GM18517 (cell line): ENCODE measurements at regions not wholly inside any gene's neighbourhood (a gene's known extent, or its start where the extent isn't known, plus 50 kb on each side); places are given as distances from the start of the nearest gene placed in this dataset.

Experiments
- ATAC-seq: cut with Tn5 transposase; IDR thresholded peaks from one replicate; pipeline ENCODE4 v1.9.1; 2021; ENCODE audit warnings: mild to moderate bottlenecking, moderate library complexity; ENCODE audit not compliant: unreplicated experiment

DNA sequence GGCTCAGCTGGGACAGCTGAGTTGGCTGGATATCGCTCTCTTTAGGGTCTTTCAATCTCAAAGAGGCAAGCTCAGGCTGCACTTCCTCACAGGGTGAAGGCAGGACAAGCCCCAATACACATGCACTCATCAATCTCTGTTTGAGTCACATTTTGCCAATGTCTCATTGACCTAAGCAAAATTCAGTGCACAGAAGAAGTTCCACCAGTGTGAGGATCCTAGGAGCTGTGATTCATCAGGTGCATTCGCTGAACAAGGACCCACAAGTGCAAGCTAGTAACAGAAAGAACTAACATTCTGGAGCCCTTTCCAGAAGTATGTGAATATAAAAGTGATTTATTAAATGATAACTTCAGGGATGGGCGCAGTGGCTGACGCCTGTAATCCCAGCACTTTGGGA is 477.2 kb downstream of the GPAM start:
- no peak for ATAC-seq

DNA sequence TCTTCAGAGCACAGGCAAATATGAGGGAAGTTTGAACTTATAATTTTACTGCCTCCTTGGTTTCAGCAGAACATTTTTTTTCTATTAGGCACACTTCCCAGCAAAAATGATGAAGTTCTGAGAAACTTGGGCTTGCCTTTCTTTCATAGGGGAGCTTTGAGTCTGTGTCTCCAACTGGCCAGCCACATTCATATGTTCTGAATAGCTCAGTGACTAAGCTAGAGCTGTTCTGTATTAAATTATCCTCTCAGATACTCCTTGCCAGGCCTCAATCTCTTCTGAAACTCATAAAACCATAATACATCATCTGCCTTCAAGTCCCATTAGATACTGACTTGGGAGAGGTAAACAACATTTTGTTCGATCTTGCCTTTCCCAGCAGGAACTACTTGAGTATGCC is 476.5 kb downstream of the GPAM start:
- ATAC-seq, result no peak

DNA sequence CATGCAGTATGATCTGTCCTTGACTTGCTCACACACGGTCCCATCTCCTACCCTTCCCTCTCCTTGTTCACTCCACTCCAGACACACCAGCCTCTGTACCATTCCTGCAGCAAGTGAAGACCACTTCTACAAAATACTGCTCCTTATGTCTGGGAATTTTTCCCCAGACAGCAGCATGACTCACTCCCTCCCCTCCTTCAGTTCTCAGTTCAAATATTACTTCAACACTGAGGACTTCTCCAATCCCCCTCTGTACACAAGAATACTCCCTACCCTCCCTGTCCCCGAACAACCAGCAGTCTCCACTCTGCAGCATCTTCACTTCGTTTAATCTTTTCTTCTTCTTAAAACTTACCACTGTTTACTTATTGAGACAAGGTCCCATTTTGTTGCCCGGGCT is 474.0 kb downstream of the GPAM start:
- ATAC-seq, result no peak

DNA sequence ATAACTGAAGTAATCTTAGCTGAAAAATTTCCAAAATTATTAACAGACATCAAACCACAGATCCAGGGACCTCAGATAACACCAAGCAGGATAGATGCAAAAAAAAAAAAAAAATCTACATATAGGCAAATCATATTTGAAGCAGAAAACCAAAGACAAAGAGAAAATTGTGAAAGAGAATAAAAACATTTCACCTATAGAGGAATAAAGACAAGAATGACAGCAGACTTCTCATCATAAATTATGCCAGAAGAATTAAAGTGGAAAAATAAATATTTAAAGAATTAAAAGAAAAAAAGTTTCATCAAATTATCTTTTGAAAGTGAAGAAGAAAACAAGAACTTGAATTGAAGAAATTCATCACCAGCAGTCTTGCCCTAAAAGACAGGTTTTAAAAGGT is 467.5 kb downstream of the GPAM start:
- ATAC-seq, result no peak

DNA sequence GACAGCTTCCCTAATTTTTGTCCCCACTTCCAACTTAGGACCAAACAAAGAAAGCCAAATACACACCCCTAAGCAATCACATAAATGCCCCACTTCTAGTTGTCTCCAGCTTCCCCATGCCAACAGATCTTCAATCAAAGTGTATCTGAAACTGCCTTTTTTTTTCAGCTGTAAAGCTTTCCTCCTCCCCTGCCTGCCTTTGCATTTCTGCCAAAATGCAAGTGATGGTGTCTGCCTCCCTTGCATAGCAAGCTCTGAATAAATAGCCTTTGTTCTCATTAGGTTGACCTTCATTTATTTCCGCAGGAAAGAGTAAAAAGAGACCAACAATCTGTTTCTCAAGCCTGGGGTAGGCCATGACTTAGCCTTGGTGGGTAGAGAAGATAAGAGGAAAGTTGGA is 459.4 kb downstream of the GPAM start:
- ATAC-seq, result no peak

DNA sequence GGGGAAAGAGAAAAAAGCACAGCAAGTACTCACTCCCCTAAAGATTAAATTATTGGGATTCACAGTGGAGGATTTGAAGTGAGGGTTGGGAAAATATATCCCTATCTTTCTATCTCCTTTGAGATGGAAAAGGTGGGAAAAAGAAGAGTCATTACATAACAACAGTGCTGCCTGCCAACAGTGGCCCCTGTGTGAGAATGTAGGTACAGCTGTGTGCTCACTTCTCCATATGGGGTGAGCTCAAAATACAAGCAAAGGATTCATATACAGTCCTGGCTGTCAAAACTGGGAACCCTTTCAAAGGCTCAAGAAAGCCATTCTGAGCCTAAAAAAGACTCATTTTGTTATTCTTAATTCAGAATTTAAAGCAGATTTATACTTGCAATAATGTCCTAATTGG is 458.5 kb downstream of the GPAM start:
- no peak for ATAC-seq

DNA sequence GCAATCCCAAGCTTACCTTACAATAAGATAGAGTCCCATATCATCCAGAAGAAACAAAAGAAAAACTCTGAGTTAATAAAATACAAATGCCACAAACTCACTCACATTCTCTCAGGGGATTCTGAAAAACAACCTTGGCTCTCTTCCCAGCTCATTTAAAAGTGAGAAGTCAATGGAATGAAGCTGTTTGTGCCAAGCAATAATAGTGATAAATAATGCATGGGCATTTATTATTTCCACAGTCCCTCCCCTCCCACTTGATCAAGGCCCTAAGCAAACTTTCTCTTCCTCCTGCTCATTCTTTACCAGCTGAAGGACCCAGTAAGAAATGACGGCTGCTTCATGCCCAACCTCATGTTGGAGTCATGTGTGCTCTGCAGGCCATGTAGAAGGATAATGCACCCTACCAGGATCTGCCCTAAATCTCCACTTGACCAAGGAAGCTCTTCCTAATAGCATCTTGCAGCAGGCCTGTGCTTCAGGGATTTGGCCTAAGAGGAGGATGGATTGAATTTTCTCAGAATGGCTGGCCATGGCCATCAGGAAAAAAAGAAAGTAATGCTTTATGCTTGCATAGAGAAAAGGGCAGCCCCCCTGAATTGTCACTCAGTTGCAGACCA is 451.3 kb downstream of the GPAM start:
- no peak for ATAC-seq

DNA sequence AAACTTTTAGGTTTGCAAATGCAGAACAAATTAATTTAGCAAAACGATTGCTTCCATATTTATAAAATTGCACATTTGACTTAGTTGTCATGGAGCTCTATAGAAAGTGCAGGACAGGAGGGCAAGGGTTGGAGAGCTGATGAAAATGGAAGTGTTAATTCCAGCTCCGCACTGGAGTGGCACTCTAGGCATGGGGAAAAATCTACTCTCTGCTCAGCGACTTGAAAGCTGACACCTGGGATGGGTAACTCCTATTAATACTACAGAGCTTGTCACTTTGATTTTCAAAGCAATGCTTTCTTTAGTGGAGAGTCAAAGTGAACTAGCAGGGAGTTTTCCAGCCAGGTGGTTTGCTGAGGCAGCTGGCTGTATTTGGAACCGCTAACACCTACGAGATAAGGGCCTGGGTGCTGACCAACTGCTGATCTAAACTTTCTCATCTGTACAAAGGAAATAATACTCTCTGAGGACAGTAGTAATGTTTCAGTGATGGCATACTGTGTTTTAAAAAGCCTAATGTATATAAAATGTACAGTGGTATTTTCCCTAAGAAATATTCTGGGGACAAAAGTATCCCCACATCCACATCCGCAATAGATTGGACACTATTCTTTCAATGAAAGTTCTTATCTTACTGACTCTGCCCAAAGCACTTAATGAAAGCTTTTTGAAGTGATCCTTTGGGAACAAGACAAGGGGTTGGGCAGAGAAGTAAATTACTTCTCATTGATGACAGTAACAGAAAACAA is 444.3 kb downstream of the GPAM start:
- ATAC-seq, result no peak

DNA sequence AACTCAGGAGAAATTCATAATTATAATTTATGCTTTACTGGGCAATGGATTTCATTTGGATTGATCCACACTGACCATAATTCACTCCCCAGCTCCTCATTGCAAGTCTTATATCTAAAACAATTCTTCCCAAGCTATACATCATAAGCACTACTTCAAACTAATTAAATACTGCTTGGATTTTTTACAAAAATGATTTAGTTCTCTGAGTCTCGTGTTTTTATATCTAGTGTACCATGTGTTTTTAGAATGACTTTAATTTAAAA is 443.8 kb downstream of the GPAM start:
- ATAC-seq, result no peak

DNA sequence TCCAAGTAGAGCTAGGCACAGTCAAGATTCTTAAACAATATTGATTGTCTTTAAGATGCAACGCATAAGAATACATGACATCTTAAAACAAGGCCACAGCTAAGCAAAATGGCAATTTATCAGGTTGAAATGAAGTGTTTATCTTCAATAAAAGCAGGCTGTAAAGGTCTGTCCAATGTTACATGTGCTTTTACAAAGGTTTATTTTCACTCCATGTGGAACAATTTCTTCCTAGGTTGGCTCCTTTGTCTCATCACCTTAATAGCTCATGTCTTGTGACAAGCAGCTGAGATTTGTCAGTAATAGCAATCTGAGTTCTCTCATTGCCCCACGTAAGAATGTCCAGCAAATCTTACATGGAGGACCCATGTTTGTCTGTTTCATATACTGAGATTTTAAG is 437.6 kb downstream of the GPAM start:
- no peak for ATAC-seq

DNA sequence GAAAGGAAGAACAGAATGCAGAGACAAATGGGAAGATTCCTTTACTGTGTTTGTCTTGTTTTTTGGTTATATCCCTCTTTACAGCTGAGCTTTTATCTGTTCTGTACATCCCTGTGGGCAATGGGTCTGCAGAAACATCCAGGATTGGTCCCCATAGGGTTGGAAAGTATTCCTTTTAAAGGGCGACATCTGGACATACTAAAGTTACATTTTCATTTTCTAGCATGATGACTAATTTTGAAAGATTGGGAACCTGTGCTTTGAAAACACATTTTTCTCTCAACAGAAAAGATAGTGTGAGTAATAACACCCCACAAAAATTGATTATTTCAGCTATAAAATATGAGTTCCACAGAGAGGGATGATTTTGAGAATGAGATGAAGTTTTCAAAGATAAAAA is 435.8 kb downstream of the GPAM start:
- no peak for ATAC-seq

DNA sequence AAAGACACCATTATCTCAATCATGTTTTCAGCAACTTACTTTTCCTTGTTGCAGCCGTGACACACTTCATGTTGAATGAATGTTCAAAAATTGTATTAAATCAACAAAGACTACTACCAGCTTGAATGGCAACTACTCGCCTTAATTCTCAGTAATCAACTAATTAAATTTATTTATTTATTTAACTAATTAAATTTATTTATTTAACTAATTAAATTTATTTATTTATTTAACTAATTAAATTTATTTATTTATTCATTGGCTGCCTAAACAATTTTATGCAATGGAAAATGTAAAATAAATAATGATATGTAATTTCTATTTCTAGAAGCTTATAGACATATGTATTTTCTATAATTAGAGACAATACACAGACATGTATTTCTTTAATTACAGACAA is 435.4 kb downstream of the GPAM start:
- no peak for ATAC-seq

DNA sequence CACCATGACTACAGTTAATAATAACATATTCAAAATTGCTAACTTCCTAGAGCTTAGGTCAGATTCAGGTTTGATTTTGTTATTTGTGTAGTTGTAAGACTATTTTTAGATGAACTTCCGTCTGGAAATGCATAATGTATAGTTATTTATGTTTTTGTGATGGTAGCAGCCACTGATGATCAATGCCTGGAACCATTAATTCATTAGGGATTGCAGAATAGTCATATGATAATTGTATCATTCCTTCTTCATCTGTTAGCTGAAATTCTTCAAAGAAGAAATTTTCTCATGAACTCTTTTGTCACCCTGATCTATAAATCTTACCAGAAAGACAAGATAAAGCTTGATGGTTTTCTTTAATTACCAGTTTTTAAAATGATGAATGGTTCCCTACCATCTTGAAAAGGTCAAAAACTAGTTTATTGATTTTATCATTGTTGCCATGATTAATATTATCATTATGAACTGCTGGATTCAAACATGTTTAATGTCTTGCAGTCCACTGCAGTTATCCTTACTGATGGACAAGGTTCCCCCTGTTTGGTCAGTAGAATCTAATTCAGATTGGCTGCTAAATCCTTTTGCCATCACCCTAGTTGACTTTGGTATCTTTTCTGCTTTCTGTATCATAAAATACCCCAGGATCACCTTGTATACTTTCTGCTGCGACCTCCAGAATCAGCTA is 433.3 kb downstream of the GPAM start:
- no peak for ATAC-seq

DNA sequence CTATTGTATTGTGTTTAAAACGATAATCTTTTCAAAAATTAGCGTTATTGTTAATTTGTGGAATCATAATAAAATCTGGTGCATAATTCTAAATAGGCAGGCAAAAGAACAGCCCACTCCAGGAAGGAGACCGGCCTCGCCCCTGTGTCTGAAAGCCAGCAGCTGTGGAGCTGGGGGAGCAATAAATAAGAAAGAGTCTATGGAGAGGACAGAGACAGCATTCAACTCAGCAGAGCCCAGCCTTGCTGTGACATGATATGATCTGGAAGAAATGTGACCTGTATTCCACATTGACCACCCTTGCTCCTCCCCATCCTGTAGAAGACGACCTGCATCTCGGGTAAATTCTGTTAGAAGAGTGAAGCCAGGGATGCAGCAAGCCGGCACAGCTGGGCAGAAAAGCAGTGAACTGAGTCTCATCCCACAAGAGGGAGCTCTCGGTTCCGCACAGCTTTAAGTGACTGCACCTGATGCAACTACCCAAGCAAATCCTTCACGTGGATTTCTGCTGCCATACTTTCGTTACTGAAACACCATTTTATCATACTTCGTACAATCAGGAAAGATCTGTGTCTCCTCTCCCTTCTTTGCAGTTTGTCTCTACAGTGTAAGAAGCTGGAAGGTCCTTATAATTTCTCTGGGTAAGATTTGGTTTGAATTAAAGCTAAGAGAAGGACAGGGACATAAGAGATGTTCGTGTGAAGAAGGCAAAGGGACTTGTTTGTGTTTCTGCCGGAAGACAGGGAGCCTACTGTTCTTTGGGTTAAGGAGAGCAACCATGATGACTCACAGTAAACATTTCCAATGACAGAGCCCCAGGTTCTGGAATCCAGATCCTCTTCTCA is 427.1 kb downstream of the GPAM start:
- no peak for ATAC-seq

DNA sequence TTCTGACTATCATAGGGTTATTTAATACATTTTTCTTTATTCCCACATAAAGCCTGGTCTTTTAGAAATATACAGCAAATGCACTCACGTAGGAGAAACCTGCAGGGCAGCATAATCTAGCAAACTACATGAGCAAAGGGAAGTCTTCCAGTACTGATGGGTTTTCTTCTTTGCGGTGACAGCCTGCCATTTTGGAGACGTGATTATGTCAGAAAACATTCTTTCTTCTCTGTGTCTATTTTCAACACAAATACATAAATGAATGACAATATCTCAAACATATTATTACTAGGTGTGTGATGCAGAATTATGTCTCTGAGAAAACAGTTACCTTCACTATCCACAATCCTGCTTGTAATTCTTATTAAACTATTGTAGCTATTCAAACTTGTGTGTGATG is 425.0 kb downstream of the GPAM start:
- ATAC-seq, result no peak

DNA sequence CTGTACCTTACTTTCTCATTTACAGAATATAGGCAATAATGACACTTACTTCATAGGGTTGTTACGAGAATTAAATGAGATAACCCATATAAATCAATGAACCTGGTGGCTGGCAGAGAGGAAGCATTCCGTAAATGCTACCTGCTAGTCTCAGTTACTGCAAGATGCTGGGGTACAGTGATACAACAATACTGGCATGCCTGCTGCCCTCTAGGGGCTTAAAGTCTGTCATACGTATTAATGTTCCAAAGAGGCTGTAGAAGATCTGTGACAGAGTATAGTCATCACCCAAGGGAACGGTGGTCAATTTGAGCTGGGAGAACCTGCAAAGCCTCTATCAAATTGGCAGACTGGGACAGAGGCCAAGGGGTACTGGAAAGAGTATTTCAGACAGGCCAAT is 421.5 kb downstream of the GPAM start:
- no peak for ATAC-seq

DNA sequence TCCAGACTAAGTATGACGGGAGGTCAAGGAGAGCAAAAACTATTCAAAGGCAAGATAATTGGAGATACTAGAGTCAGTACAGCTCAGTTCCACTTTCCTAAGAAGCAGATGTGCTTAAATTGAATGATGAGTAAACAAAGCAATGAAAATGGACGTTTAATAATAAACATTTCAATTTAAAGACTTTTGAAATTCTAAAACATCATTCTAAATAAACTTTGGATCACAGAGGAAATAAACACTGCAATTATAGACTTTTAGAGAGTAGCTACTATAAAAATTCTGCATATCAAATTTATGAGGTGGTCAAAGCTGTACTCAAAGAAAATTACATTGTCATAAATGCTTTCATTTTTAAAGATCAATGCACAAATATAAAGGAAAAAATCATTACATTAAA is 418.3 kb downstream of the GPAM start:
- no peak for ATAC-seq

DNA sequence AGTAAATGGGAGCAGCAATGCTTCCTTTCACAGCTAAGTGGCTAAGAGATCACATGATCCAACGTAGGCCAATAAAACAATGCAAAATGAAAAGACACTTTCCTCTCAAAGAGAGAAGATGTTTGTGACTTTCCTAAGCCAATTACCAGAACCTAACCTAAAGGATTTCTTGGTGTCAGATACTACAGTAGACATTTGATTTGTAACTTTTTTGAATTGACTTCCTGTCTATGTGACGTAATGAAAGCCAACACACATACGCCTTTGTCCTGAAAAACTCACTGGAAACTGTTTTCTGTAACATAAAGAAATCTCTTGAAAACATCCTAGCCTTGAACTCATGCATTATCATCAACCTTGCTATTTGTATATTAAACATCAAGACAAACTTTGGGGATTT is 417.1 kb downstream of the GPAM start:
- no peak for ATAC-seq

DNA sequence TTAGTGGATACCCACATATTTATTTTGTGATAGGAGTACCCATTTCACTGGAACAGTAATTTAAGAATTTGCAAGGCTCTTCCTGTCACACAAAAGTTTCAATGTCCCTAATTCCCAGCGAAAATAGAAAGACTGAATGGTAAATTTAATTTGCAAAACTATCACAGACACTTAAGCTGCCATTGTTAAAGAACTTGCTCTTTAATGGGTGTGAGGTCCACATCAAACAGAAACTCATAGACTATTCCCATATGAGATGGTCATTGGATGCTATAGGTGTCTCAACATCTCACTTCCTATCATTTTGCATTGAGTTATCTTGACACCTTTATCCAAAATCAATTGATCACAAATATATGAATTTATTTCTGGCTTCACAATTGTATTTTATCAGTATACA is 415.9 kb downstream of the GPAM start:
- no peak for ATAC-seq

DNA sequence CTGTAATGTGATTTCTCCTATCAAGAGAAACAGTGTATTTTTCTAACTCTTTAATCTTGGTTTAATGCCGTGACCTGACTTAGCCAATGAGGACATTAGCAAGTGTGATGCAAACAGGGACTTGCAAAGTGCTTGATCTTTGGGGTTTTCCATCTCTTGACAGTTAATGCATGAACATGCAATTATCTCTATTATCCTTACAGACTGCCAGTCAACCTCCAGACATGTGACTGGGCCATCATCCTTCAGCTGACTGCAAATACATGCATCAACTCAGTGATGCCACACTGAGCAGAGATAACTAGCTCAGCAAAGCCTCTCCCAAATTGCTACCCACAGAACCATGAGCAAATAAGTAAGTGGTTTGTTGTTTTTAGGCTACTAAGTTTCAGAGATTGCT is 409.6 kb downstream of the GPAM start:
- ATAC-seq, result no peak

DNA sequence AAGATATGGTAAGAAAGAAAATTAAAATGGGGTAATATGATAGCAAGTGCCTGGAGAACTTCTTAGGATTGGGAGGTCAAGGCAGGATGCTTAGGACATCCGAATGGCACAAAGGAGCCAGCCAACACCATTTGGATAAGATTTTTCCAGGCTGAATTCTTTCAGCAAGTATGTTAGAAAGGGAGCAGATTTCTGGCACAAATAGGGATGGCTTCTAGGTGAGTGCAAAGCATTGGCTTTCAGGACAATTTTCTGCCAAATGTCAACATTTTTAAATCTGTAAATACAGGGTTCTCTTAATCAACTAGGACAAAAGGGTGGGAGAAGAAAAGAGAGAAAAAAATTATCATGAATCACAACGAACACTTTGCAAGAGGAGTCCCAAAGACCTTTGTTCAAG is 409.1 kb downstream of the GPAM start:
- ATAC-seq, result no peak

DNA sequence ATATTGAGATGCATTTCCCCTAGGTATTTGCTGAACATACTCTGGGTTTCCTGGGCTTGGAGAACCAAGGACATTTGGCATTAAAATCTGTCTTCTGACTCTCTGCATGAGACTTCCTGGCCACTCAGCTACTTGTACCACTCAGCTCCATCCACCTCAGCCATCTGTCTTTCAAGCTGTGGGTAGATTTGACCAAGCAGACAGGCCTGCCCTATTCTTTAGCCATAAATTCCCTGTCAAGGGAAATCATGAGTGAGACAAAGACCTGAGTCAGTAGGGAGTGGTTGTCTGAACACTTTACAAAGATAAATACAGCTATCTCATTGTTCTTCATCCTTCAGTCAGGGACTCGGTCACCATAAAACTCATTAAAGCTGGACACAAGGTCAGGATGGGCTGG is 399.1 kb downstream of the GPAM start:
- ATAC-seq, result no peak
